H1 (cell line): ENCODE measurements at regions not wholly inside any gene's neighbourhood (a gene's known extent, or its start where the extent isn't known, plus 50 kb on each side); places are given as distances from the start of the nearest gene placed in this dataset.

ENCODE experiments used
- CHD2 ChIP-seq: IDR thresholded peaks from 2 replicates; pipeline ENCODE4 v1.6.1; 2012; ENCODE audit warnings: low read length, improper control_type of control experiment
- CREB1 ChIP-seq: IDR thresholded peaks from 2 replicates; pipeline ENCODE4 v1.6.1; 2012; ENCODE audit warnings: inconsistent platforms
- EZH2 ChIP-seq: fragments of 200-600 bp; sonication (generic); IDR thresholded peaks from 2 replicates; pipeline ENCODE4 v1.7.1; 2012; ENCODE audit warnings: low read depth, mild to moderate bottlenecking, moderate library complexity, low read length, inconsistent platforms; ENCODE audit not compliant: severe bottlenecking
- NRF1 ChIP-seq: IDR thresholded peaks from 2 replicates; pipeline ENCODE4 v1.6.1; 2011; ENCODE audit warnings: mild to moderate bottlenecking, low read depth, low read length, improper control_type of control experiment
- POLR2A ChIP-seq, 2 experiments: IDR thresholded peaks; 1 replicate in 1 of 2; 2 replicates in 1 of 2; pipeline ENCODE4 v1.6.1; 2011; ENCODE audit warnings: low read depth in 2 of 2, low read length in 2 of 2, mild to moderate bottlenecking in 2 of 2; ENCODE audit errors: control extremely low read depth in 1 of 2
- POLR2AphosphoS5 ChIP-seq: IDR thresholded peaks from 2 replicates; pipeline ENCODE4 v1.6.1; 2011; ENCODE audit warnings: low read depth, low read length
- RAD21 ChIP-seq, 2 experiments: IDR thresholded peaks in 1 of 2; conservative IDR thresholded peaks in 1 of 2; 2 replicates each; pipeline ENCODE4 v1.6.1; 2011; ENCODE audit warnings: low read depth in 2 of 2, low read length in 2 of 2, improper control_type of control experiment in 1 of 2, inconsistent platforms in 1 of 2, mild to moderate bottlenecking in 1 of 2, moderate library complexity in 1 of 2
- TCF12 ChIP-seq: IDR thresholded peaks from 2 replicates; pipeline ENCODE4 v1.6.1; 2011; ENCODE audit warnings: low read depth, mild to moderate bottlenecking, low read length
- TF ChIP-seq, protein P1 (sequence below), 3 experiments: IDR thresholded peaks; 1 replicate in 2 of 3; 2 replicates in 1 of 3; pipeline versions ENCODE4 v1.5.1 to v1.6.1; 2011; ENCODE audit warnings: low read length in 3 of 3, mild to moderate bottlenecking in 3 of 3, inconsistent platforms in 2 of 3, low read depth in 1 of 3, moderate library complexity in 1 of 3; ENCODE audit not compliant: insufficient read depth in 1 of 3; ENCODE audit errors: control extremely low read depth in 1 of 3

DNA sequence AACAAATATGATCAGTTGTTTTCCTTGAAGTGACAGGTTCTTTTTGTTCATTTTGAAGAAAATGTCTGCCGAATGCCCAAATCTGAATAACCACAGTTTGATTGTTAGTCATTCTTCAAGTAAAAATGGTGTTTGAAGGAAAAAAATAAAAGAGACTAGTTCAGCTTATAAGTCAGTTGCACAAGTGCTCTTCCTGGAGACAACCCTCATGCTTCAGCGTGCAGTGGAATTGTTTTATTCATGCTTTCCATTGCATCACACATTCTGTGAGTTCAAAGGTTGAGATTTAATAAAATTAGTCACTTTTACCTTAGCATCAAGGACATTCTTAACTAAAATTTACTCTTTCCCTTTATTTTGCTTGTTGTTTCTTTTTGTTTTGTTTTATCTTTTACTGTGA is 404.9 kb downstream of the ZNF674 start:
- TF ChIP-seq POLR2A (IDR thresholded peaks at IDR 0.05; ENCODE audit: control extremely low read depth in 1 of 2, low read depth in 2 of 2, low read length in 2 of 2) (no peak), POLR2AphosphoS5 (no peak), RAD21 (IDR thresholded peaks at IDR 0.05 in 1 of 2, conservative IDR thresholded peaks at IDR 0.05 in 1 of 2; ENCODE audit: low read depth in 2 of 2, low read length in 2 of 2) (no peak), CHD2 (no peak), EZH2 (no peak), NRF1 (no peak), TCF12 (no peak), CREB1 (no peak)
- TF ChIP-seq, protein P1, sequence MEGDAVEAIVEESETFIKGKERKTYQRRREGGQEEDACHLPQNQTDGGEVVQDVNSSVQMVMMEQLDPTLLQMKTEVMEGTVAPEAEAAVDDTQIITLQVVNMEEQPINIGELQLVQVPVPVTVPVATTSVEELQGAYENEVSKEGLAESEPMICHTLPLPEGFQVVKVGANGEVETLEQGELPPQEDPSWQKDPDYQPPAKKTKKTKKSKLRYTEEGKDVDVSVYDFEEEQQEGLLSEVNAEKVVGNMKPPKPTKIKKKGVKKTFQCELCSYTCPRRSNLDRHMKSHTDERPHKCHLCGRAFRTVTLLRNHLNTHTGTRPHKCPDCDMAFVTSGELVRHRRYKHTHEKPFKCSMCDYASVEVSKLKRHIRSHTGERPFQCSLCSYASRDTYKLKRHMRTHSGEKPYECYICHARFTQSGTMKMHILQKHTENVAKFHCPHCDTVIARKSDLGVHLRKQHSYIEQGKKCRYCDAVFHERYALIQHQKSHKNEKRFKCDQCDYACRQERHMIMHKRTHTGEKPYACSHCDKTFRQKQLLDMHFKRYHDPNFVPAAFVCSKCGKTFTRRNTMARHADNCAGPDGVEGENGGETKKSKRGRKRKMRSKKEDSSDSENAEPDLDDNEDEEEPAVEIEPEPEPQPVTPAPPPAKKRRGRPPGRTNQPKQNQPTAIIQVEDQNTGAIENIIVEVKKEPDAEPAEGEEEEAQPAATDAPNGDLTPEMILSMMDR (IDR thresholded peaks at IDR 0.05; ENCODE audit: control extremely low read depth in 1 of 3, insufficient read depth in 1 of 3, low read depth in 1 of 3, low read length in 3 of 3) = no peak
